ENCODE measurements at regions not wholly inside any gene's neighbourhood (a gene's known extent, or its start where the extent isn't known, plus 50 kb on each side); places are given as distances from the start of the nearest gene placed in this dataset.

GRCh38 chrX:11053351-11053750 lies 57.8 kb upstream of the HCCS start:
- TF ChIP-seq CTCF (IDR thresholded peaks at IDR 0.05) (no peak), POLR2A (IDR thresholded peaks at IDR 0.05; ENCODE audit: low read depth) (no peak), POLR2AphosphoS5 (IDR thresholded peaks at IDR 0.05) (no peak)
